Endodermal cell (in vitro differentiated cells): ENCODE measurements at regions not wholly inside any gene's neighbourhood (a gene's known extent, or its start where the extent isn't known, plus 50 kb on each side); places are given as distances from the start of the nearest gene placed in this dataset.

ENCODE experiments used
- DNase-seq: peaks from one replicate; pipeline ENCODE4 v3.0.0-alpha.2; 2017
- H3K27ac ChIP-seq: 2 replicates; pipeline ENCODE4 v1.5.1; 2013; ENCODE audit warnings: mild to moderate bottlenecking, low read depth, low read length, moderate library complexity
- H3K27me3 ChIP-seq: 2 replicates; pipeline ENCODE4 v1.6.1; 2013; ENCODE audit warnings: mild to moderate bottlenecking, low read length, moderate library complexity; ENCODE audit not compliant: insufficient read depth, control insufficient read depth, poor library complexity, severe bottlenecking
- H3K36me3 ChIP-seq: 2 replicates; pipeline ENCODE4 v1.7.0; 2013; ENCODE audit warnings: mild to moderate bottlenecking, low read length, moderate library complexity; ENCODE audit not compliant: control insufficient read depth, insufficient read depth
- H3K4me1 ChIP-seq: one replicate; pipeline ENCODE4 v1.7.0; 2013; ENCODE audit warnings: low read length; ENCODE audit not compliant: control insufficient read depth, insufficient read depth
- H3K4me3 ChIP-seq: 2 replicates; pipeline ENCODE4 v1.5.1; 2013; ENCODE audit warnings: mild to moderate bottlenecking, low read length, moderate library complexity
- H3K9ac ChIP-seq: 2 replicates; pipeline ENCODE4 v1.6.1; 2013; ENCODE audit warnings: mild to moderate bottlenecking, low read length, moderate library complexity; ENCODE audit not compliant: poor library complexity, severe bottlenecking; ENCODE audit errors: extremely low read depth
- H3K9me3 ChIP-seq: 2 replicates; pipeline ENCODE4 v1.6.1; 2013; ENCODE audit warnings: mild to moderate bottlenecking, low read length, moderate library complexity; ENCODE audit not compliant: control insufficient read depth
- H3K27ac Mint-ChIP-seq: 2 replicates; pipeline ENCODE4 v1.8.0; 2020; ENCODE audit warnings: mixed read lengths
- H3K27me3 Mint-ChIP-seq: 2 replicates; pipeline ENCODE4 v1.8.0; 2021; ENCODE audit warnings: mild to moderate bottlenecking, mixed read lengths; ENCODE audit not compliant: insufficient read depth
- H3K36me3 Mint-ChIP-seq: 2 replicates; pipeline ENCODE4 v1.8.0; 2020; ENCODE audit warnings: low read depth, mixed read lengths
- H3K4me1 Mint-ChIP-seq: 2 replicates; pipeline ENCODE4 v1.8.0; 2020; ENCODE audit warnings: mixed read lengths
- H3K4me3 Mint-ChIP-seq: 2 replicates; pipeline ENCODE4 v1.8.0; 2020; ENCODE audit warnings: mild to moderate bottlenecking, moderate library complexity, mixed read lengths
- H3K9me3 Mint-ChIP-seq: 2 replicates; pipeline ENCODE4 v1.8.0; 2020; ENCODE audit warnings: mild to moderate bottlenecking, mixed read lengths
- WGBS, 2 experiments: methylation state at CpG; one replicate each; pipeline versions ENCODE4 v1.1.5 to v1.1.7; 2013; ENCODE audit warnings: missing lambda C conversion rate in 2 of 2, mixed read lengths in 1 of 2; ENCODE audit not compliant: insufficient coverage in 1 of 2, insufficient read length in 1 of 2; 5-methylcytosine and 5-hydroxymethylcytosine counted together
- TF ChIP-seq, protein P1 (sequence below): fragments of 200-600 bp; sonication (generic); conservative IDR thresholded peaks from 2 replicates; pipeline ENCODE4 v1.5.0; 2021; ENCODE audit warnings: antibody characterized with exemption, mild to moderate bottlenecking

DNA sequence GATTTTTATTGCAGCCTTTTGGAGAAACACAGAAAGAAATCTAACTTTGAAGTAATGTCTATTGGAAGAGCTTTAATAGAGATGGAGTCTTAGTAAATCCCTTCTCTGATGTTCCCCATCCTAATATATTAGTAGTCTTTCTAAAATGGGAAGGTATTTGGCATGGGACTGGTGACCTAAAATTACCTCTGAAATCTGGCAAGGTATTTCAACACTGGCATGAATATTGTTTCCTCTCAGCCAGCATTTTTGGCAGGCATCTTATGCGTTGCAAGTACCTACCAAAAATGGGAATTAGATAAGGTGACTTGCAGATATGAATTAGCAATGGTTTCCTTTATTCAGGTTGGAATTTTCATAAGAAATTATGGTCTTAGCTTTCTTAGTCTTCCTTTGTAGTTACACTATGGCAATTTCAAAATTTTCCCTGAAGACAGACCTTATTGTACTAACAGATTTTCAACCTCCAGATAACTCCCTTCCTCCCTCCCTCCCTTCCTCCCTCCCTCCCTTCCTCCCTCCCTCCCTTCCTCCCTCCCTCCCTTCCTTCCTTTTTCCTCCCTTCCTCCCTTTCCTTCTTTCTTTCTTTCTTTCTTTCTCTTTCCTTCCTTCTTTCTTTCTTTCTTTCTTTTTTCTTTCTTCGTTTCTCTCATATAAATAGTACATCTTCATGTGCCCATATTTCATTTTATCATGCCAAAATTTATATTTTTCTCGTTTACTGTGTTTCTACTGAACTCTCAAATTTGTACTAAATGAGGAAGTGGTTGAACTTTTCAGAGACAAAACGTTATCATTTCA is 168.2 kb upstream of the KCNMB2 start:
- WGBS, 2 experiments: 90 to 92% methylated on average over 2 to 4 of the region's 4 CpGs
- H3K27me3 ChIP-seq: no peaks in the 10 kb centered on the region
- TF ChIP-seq, protein P1, sequence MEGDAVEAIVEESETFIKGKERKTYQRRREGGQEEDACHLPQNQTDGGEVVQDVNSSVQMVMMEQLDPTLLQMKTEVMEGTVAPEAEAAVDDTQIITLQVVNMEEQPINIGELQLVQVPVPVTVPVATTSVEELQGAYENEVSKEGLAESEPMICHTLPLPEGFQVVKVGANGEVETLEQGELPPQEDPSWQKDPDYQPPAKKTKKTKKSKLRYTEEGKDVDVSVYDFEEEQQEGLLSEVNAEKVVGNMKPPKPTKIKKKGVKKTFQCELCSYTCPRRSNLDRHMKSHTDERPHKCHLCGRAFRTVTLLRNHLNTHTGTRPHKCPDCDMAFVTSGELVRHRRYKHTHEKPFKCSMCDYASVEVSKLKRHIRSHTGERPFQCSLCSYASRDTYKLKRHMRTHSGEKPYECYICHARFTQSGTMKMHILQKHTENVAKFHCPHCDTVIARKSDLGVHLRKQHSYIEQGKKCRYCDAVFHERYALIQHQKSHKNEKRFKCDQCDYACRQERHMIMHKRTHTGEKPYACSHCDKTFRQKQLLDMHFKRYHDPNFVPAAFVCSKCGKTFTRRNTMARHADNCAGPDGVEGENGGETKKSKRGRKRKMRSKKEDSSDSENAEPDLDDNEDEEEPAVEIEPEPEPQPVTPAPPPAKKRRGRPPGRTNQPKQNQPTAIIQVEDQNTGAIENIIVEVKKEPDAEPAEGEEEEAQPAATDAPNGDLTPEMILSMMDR: no peak
- Mint-ChIP-seq H3K4me1 (peaks cover 6% of the 10 kb centered on the region), H3K27ac (no peak overlapping the region), H3K4me3 (no peak overlapping the region), H3K36me3 (peaks cover 3% of the 10 kb centered on the region), H3K27me3 (no peaks in the 10 kb centered on the region), H3K9me3 (peaks cover 32% of the 10 kb centered on the region)
- no peak overlapping the region for H3K9ac ChIP-seq
- DNase-seq: no peak
- no peak overlapping the region for H3K4me3 ChIP-seq
- H3K27ac ChIP-seq: no peak overlapping the region
- no peaks in the 10 kb centered on the region for H3K36me3 ChIP-seq
- no peaks in the 10 kb centered on the region for H3K4me1 ChIP-seq
- no peaks in the 10 kb centered on the region for H3K9me3 ChIP-seq

DNA sequence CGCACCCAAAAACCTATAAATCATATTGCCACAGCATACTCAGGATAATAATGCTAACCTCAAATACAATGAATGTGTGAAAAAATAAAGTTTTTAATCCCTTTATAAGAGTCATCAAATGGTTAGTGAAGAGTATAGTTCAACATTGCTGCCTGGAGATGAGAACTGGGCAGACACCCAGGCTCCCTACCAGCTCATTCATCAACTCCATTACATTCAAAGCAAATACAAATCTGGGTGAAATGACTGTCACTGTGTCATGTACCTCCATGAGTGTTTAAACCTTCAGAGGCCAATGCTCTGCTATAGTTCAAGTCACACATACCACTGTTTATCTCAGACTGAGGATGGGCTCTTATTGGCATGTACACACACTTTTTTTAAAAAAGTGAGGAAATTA is 167.2 kb upstream of the KCNMB2 start:
- H3K27ac Mint-ChIP-seq: no peak overlapping the region
- no peak for DNase-seq
- Histone ChIP-seq H3K9me3 (no peaks in the 10 kb centered on the region), H3K4me3 (no peak overlapping the region), H3K27me3 (no peaks in the 10 kb centered on the region), H3K9ac (no peak overlapping the region), H3K27ac (no peak overlapping the region), H3K4me1 (no peaks in the 10 kb centered on the region), H3K36me3 (no peaks in the 10 kb centered on the region)
- H3K27me3 Mint-ChIP-seq: no peaks in the 10 kb centered on the region
- 83% methylated on average over 1 of the region's 1 CpG; no CpG with 5 or more reads in 1 of the 2 experiments for WGBS, 2 experiments
- peaks cover 3% of the 10 kb centered on the region for H3K36me3 Mint-ChIP-seq
- peaks cover 22% of the 10 kb centered on the region for H3K9me3 Mint-ChIP-seq
- TF ChIP-seq, protein P1: no peak
- H3K4me1 Mint-ChIP-seq: peaks cover 6% of the 10 kb centered on the region
- no peak overlapping the region for H3K4me3 Mint-ChIP-seq

DNA sequence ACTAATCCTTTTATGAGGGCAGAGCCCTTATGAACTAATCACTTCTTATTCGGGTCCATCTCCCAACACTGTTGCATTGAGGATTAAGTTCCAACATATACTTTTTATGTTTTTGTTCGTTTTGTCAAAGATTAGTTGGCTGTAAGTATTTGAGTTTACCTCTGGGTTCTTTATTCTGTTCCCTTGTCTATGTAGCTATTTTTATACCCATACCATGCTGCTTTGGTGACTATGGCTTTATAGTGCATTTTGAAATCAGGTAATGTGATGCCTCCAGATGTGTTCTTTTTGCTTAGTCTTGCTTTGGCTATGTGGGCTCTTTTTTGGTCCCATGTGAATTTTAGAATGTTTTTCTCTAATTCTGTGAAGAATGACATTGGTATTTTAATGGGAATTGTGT is 166.4 kb upstream of the KCNMB2 start:
- Mint-ChIP-seq H3K36me3 (peaks cover 3% of the 10 kb centered on the region), H3K9me3 (peaks cover 20% of the 10 kb centered on the region), H3K4me1 (peaks cover 6% of the 10 kb centered on the region), H3K27ac (no peak overlapping the region), H3K27me3 (no peaks in the 10 kb centered on the region), H3K4me3 (no peak overlapping the region)
- Histone ChIP-seq H3K9ac (no peak overlapping the region), H3K27me3 (no peaks in the 10 kb centered on the region), H3K9me3 (no peaks in the 10 kb centered on the region), H3K27ac (no peak overlapping the region), H3K4me1 (no peaks in the 10 kb centered on the region), H3K4me3 (no peak overlapping the region), H3K36me3 (no peaks in the 10 kb centered on the region)
- 96% methylated on average over 2 of the region's 2 CpGs; no CpG with 5 or more reads in 1 of the 2 experiments for WGBS, 2 experiments
- TF ChIP-seq, protein P1: no peak
- DNase-seq: no peak
